ENCODE measurements at regions not wholly inside any gene's neighbourhood (a gene's known extent, or its start where the extent isn't known, plus 50 kb on each side); places are given as distances from the start of the nearest gene placed in this dataset.
"Not testable (repeated sequence)": the region's sequence is repeated elsewhere in the genome, so short reads cannot be mapped to it uniquely, and the experiment has no call there.

DNA sequence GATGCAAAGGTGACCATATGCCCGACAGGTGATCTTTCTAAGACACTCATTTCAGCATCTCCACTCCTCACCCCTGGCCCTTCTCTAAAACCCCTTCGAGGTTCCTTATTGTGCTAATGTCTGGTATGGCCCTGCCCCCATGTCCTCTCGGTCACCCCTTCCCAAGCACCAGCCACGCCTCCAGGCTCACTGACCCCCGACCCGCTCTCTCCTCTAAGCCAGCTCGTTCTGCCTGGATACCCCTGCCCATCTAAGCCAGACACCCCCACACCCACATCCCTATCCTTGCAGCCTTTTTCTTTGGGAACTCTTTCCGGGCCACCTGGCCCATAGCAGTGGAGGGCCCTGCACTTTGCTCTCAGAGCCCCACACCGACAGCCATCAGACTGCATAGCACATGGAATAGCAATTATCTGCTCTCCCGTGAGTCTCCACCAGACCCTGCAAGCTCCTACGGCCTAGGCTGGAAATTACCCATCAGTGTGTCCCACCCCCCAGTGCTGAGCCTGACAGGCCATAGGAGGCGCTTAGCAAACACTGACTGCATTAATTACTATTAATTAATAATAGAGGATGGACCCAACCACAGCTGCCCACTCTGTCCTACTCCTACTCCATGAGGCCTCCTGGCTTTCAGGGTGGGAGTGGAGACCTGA is 176.7 kb downstream of the TMEM132E start:
- H3K4me3 ChIP-seq (ENCODE audit: low read depth, low read length): no peak overlapping the region
- DNase-seq (ENCODE audit: low read depth): no peak

DNA sequence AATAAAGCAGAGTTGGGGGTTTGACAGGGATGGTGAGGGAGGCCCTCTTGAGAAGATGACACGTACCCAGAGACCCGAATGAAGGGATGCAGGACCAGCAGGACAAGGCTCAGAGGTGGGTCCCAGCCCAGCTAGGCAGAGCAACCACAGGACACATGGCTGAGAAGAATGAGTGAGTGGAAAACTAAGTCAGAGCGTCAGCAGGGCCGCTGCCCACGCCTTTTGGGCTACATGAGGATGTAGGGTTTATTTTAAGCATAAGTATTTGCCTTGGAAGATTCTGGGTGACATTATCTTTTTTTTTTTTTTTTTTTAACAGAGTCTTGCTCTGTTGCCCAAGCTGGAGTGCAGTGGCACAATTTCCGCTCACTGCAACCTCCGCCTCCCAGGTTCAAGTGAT is 176.0 kb downstream of the TMEM132E start:
- H3K4me3 ChIP-seq (ENCODE audit: low read depth, low read length): no peak overlapping the region
- no peak for DNase-seq (ENCODE audit: low read depth)

DNA sequence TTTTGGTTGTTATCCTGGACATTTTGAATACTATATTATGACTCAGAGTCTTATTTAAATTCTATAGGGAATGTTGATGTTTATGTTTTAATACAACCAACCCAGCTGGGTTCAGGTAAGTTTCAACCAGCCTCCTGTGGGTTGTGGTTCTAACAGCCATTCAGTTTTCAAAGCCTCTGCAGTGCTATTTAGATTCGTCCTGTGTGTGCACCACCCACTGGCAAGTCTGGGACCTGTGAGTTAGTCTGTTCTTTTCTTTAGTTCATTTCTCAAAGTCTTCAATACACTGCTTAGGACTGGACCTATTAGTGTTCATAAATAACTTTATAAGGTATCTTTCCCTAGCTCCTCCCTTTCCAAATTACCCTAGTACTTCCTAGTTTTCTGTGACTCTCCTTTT is 170.6 kb downstream of the TMEM132E start:
- no peak for DNase-seq (ENCODE audit: low read depth)
- H3K4me3 ChIP-seq (ENCODE audit: low read depth, low read length): no peak overlapping the region

DNA sequence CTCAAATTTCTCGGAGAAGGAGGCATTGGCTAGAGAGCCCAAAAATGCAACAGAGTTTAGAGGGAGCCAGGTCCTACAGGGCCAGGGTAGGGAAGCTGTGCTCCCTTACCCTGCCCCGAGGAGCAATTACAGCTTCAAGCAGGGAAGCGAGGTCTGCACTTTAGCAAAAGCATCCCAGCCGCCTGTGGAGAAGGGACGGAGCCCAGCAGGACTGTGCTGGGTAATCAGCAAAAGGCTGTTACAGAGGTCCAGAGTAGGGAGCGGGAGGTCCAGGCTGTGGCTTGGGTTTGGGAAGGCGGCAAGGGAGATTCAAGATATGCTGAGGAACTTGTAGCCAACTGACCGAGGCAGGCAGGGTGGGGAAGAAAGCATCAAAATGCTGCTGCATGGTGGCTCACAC is 162.6 kb downstream of the TMEM132E start:
- no peak for DNase-seq (ENCODE audit: low read depth)
- no peak overlapping the region for H3K4me3 ChIP-seq (ENCODE audit: low read depth, low read length)

DNA sequence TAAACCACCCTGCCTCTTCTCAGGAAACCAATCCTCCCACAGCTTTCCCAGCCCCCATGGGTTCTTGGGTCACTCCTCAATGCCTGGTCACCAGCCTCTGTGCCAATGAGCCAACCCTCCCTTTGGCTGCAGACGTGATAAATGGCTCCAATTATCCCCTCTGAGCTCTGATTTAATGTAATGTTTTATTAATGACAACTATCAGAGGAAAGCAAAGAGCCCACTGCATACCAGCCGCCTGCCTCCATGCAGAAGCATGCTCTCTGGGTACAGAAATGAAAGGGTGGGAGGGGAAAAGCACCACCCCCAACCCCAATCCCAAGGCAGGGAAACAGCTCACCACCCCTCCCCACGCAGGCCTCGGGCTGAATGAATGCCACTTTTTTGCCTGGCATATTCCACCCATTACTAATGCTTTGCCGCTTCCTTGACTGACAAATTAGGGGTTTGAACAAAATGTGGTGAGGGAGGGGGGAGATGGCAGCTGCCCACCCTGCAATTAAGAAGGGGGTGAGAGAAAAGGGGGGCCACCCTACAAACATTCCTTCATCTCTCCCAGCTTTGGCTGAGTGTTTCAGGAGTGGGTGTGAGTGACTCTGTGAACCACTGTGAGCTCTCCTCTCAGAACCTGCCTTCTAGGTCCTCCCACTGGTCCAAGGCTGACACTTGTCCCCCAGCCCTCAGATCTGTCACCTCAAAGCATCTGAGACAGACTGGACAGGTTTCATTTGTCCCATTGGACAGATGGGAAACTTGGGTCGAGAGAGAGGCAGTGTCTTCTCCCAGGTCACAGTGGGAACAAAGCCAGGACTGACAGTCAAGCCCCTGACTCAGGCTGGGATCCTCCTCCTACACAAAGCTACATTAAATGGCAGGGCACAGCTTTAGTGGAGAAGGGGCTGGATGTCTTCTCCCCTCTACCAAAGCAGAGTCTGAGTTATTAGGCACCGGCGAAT is 161.5 kb downstream of the TMEM132E start:
- no peak for DNase-seq (ENCODE audit: low read depth)
- no peak overlapping the region for H3K4me3 ChIP-seq (ENCODE audit: low read depth, low read length)

DNA sequence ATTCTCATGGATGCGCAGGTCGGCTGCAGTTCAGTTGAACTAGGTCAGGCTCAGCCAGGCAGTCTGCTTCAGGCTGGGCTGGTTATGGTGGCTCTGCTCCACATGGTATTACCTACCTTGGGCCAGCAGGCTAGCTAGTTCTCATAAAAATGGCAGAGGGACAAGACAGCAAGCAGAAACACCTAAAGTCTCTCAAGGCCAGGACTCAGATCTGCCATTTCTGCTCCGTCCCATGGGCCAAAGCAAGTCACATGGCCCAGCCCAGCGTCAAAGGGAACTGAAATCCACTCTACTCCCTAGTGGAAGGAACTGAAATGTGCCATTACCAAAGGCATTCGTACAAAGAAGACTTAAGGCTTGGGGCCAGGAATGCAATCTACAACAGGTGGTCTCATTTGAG is 160.0 kb downstream of the TMEM132E start:
- DNase-seq (ENCODE audit: low read depth): no peak
- H3K4me3 ChIP-seq (ENCODE audit: low read depth, low read length): no peak overlapping the region

DNA sequence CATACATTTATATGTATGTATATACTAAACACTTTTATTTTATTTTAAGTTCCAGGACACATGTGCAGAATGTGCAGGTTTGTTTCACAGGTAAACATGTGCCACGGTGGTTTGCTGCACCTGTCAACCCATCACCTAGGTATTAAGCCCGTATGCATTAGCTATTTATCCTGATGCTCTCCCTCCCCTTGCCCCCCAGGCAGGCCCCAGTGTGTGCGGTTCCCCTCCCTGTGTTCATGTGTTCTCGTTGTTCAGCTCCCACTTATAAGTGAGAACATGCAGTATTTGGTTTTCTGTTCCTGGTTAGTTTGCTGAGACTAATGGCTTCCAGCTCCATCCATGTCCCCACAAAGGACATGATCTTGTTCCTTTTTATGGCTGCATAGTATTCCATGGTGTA is 158.3 kb downstream of the TMEM132E start:
- DNase-seq (ENCODE audit: low read depth): not testable (repeated sequence)

DNA sequence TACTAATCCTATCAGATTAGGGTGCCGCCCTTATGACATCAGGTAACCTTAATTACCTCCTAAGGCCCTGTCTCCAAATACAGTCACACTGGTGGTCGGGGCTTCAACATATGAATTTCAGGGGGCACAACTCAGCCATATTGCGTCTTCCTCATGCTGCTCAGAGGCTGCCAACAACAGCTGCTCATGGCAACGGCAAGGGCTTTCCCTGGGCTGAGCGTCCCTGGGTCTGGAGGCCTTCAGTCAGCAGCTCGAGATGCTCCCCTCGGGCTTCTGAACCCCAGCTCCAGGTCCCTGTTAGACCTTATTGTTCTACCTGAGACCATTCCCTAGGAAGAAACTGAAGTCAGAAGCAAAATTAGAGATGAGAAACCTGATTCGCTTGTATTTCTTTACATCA is 157.2 kb downstream of the TMEM132E start:
- no peak overlapping the region for H3K4me3 ChIP-seq (ENCODE audit: low read depth, low read length)
- DNase-seq (ENCODE audit: low read depth): no peak

More for the DNA sequence above, 158.3 kb downstream of the TMEM132E start:
- H3K4me3 ChIP-seq (ENCODE audit: low read depth, low read length): not testable (repeated sequence)

DNA sequence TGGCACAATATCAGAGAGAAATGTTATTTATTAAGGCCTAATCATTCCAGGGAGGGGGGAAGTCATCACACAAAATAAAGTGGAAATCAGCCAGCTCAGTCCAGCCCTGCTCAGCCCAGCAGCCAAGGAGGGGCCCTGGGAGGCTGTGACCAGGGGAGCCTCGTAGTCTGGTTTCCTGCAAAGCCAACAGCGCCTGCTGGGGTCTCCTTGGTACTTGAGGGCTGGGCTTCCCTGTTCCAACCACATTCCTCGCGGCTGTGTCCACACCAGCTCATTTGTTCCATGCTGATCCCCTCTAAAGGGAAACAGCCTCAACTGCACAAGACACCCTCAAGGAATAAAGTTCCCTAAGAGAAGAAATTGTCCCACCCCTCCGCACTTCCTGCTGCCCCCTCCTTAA is 154.0 kb downstream of the TMEM132E start:
- no peak for DNase-seq (ENCODE audit: low read depth)
- no peak overlapping the region for H3K4me3 ChIP-seq (ENCODE audit: low read depth, low read length)

DNA sequence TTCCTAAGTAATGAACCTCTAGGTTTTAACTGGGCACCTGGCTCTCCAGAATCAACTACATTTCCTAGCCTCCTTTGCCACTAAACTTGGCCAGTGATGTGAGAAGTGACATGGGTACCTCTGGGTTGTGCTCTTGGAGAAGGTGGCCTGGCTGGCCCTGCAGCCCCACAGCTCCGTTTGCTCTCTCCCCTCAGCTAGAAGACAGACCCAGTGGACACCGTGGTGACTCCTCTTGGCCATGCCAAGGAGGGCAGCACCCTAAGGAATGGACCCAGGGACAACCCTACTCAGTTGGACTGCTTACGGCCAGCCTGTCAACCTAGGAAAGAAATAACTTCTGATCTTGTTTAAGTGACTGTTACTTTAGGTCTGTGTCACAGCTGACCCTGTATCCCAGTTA is 151.4 kb downstream of the TMEM132E start:
- no peak for DNase-seq (ENCODE audit: low read depth)
- no peak overlapping the region for H3K4me3 ChIP-seq (ENCODE audit: low read depth, low read length)

DNA sequence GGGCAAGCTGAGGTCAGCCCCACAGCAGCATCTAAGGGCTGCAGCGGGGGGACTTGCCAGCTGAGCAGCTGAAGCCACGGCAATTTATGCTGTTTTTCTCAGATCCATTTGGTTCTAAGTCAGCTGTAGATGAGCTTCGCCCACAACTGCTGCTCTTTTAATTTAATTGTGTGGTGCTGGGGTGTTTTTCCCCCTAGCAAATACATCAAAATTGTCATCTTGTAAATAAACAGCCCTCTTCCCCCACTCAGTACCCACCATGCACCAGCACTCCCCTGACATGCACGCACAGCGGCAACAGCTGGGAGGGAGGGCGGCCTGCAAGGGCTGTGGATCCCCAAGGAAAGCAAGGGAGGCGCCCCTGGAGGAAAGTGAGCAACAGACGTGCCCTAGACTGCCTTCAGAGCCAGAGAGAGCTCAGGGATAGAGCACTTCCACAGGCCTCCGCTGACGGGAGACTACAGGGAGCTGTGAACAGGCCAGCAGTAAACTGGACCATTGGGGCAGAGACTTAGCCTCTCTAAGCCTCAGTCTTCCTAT is 149.5 kb downstream of the TMEM132E start:
- no peak overlapping the region for H3K4me3 ChIP-seq (ENCODE audit: low read depth, low read length)

DNA sequence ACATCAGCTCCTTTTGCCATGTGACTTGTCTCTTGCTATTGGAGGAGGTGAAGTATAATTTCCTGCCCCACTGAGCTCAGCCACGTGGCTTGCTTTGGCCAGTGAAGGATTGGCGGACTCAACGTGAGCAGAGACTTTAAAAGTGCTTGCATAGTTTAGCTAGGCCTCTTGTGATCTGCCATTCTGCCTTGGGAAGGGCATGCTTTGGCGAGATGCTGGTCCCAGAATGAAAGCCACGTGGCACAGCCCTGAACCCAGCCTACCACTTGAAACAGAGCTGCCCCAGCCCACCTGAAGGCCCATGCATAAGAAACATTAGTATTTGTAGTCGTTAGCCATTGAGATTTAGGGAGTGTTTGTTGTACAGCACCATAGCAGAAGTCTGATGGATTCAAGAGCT is 148.2 kb downstream of the TMEM132E start:
- DNase-seq (ENCODE audit: low read depth): no peak
- no peak overlapping the region for H3K4me3 ChIP-seq (ENCODE audit: low read depth, low read length)

More for the DNA sequence above, 149.5 kb downstream of the TMEM132E start:
- DNase-seq (ENCODE audit: low read depth): no peak

DNA sequence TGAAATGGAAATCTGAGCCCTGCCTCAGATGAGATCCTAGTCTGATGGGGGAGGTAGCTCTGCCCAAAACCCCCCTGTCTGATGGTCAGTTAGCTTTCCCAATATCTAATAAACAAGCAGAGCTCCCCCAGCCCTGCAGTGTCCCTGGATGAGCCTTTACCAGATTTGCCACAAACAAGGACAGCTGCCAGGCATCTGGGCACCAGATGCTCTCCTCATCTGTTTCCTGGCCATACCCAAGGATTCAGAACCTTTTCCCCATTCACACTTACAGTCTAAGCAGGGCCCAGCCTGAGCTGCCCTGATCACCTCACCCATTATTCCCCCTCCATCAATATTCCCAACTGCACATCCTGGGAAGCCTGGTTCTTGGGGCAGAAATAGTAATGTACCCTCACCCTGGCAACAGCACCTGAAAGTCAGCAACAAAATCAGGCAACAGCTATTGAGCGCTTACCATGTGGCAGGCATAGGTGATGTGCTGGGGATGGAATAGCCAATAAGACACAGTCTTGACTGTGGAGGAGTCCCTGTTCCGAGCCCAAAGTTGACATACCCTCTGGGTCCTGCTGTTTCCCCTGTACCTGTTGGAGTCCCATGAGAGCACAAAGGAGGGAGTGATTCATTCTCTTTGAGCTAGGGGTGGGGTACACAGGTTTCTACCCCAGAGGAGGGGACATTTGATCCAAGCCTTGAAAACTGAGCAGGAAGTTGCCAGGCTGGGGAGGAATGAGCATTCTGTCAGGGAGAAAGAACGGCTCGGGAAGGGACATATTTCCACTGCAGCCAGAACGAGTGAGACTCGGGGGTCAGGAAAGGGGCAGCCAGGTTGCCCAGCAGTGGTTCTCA is 147.4 kb downstream of the TMEM132E start:
- DNase-seq (ENCODE audit: low read depth): no peak
- no peak overlapping the region for H3K4me3 ChIP-seq (ENCODE audit: low read depth, low read length)

DNA sequence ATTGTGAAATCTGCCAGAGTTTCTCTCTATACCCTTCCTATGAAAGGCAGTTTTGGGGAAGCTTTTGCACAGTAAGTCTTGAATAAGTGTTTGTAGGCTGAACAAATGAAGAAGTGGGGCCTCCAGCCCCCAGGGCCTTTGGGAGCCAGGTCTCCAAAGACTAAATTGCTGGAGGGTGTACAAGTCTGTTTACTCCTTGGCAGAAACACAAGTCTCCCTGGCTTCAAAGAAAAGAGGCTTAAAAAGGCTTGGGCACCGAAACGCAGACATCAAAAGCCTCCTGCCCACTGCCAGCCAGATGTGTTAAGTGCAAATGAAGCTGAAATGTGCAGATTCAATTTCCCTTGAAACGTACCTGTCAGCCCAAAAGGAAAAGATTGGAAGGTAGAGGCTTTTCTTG is 146.3 kb downstream of the TMEM132E start:
- no peak overlapping the region for H3K4me3 ChIP-seq (ENCODE audit: low read depth, low read length)
- DNase-seq (ENCODE audit: low read depth): no peak

DNA sequence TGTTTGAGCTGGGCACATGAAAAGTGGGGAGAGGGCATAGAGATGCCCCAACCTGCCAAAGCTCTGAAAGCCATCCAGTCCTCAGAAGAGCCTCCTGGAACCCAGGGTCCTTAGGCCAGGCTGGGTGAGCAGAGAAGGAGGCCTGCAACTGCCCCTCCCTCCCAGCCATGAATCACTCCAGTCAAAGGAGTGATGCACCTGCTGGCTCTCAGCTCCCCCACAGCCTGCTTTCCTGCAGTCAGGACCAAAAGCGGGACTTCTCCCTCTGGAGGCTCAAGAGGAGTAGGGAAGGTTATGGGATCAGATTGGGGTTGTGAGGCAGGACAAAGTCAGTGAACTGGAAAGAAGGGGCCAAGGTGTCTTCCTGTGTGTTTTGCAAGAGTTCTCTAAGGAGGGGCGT is 145.6 kb downstream of the TMEM132E start:
- DNase-seq (ENCODE audit: low read depth): no peak
- no peak overlapping the region for H3K4me3 ChIP-seq (ENCODE audit: low read depth, low read length)

DNA sequence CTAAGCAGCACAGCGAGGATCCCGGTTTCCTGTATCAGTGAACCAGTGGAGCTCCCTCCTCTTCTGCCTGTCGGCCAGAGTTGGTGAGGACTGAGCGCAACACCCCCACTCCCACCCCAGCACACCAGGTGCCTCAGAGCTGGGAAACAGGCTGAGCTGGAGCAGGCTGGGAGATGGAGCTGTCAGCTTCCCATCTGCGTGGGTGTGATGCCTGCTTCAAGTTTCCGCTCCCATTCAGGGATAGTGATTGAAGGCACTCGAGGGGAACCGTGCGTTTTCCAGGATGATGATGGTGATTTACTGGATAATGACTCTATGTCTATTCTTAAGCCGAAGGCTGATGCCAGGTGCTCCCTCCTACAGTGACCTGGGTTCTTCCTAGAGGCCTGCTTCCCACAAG is 144.5 kb downstream of the TMEM132E start:
- no peak for DNase-seq (ENCODE audit: low read depth)
- no peak overlapping the region for H3K4me3 ChIP-seq (ENCODE audit: low read depth, low read length)

DNA sequence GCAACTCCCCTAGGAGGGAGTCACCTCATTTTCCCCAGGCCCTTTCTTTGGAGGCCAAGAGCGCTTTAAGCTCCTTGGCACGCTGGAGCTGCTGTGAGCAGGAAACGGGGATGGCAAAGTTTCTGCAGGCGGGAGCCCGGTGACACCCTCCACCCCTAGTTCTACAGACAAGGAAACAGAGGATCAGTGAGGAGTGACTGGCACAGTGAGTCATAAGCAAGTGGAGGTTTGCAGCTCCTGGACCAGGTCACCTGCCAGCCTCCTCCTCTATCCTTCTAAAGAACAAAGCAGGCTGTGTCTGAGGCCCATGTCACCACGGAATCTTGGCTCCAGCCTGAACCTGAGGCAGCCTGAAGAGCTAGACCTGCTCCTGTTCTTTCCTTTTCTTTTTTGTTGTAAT is 141.9 kb downstream of the TMEM132E start:
- no peak for DNase-seq (ENCODE audit: low read depth)
- H3K4me3 ChIP-seq (ENCODE audit: low read depth, low read length): no peak overlapping the region

DNA sequence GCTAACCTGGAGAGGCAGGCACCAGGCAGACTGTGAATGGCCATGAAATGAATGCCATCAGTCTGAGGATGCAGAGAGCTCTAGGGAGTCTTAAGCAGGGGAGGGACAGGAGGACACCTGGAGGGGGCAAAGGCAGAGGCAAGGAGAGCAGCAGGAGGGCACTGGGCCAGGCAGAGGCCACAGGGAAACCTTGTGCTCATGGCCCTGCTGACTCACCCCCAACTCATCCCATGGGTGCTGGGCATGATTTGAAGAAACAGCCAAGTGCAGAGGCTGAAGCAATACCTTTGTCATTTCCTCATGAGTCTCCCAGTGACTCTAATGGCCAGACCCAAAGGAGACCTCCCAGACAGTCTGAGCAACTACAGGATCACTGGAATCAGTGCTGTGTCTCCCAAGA is 141.4 kb downstream of the TMEM132E start:
- DNase-seq (ENCODE audit: low read depth): no peak
- H3K4me3 ChIP-seq (ENCODE audit: low read depth, low read length): no peak overlapping the region

DNA sequence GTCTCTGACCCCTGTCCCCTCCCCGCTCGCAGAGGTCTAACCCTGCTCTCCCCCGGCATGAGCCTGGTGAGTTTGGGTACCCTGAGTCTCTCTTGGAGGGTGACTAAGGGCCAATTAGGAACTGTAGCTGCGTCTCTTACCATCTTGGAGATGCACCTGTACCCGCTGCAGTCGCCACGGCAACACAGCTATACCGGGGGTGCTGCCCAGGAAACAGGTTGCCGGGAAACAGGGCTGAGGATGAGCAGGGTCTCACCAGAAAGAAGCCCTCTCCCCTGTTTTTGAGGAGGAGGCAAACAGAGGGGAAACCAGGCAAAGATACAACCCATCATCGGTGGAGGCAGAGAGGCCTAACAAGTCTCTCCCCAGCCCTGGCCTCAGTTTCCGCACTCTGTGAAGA is 140.2 kb downstream of the TMEM132E start:
- no peak overlapping the region for H3K4me3 ChIP-seq (ENCODE audit: low read depth, low read length)
- no peak for DNase-seq (ENCODE audit: low read depth)

DNA sequence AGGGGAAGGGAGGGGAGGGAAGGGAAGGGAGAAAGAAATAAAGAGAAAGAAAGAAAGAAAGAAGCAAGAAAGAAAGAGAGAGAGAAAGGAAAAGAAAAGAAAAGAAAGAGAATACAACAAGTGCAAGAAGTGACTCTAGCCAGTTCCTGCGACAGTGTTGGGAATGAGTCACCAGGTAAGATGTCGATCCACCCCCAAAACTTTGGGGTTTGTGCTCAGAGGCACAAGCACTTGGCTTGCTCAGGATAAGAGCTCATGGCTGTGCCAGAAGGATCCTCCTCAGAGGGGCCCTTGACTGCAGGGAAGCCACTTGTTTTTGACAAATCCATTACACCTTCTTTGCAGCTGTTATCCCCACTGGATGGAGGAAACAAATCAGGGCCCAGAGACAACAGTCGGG is 137.7 kb downstream of the TMEM132E start:
- no peak for DNase-seq (ENCODE audit: low read depth)
- no peak overlapping the region for H3K4me3 ChIP-seq (ENCODE audit: low read depth, low read length)

All from skeletal muscle cell (primary cell).